SK-N-SH treated with all-trans-retinoic acid at 6 μM for 48 hours (cell line): ENCODE measurements at regions not wholly inside any gene's neighbourhood (a gene's known extent, or its start where the extent isn't known, plus 50 kb on each side); places are given as distances from the start of the nearest gene placed in this dataset.

ENCODE experiments used
- CREB5 ChIP-seq: fragments of 250-450 bp; sonication (Bioruptor Pico); IDR thresholded peaks from 2 replicates; pipeline ENCODE4 v1.5.1; 2020; ENCODE audit warnings: low read depth, mild to moderate bottlenecking, moderate library complexity
- OSR1 ChIP-seq: fragments of 250-450 bp; sonication (Bioruptor Pico); IDR thresholded peaks from 2 replicates; pipeline ENCODE4 v1.8.0; 2022; ENCODE audit warnings: moderate library complexity, mild to moderate bottlenecking, inconsistent platforms
- PATZ1 ChIP-seq: fragments of 250-450 bp; sonication (Bioruptor Pico); IDR thresholded peaks from 2 replicates; pipeline ENCODE4 v1.8.0; 2020; ENCODE audit warnings: mild to moderate bottlenecking, moderate library complexity, borderline replicate concordance
- RARB ChIP-seq: fragments of 250-450 bp; sonication (Bioruptor Pico); IDR thresholded peaks from 2 replicates; pipeline ENCODE4 v1.8.0; 2021; ENCODE audit warnings: mild to moderate bottlenecking, moderate library complexity
- TCF4 ChIP-seq: fragments of 250-450 bp; sonication (Bioruptor Pico); IDR thresholded peaks from 2 replicates; pipeline ENCODE4 v1.8.0; 2021; ENCODE audit warnings: mild to moderate bottlenecking, moderate library complexity, borderline replicate concordance
- TOX ChIP-seq: fragments of 250-450 bp; sonication (Bioruptor Pico); IDR thresholded peaks from 2 replicates; pipeline ENCODE4 v1.8.0; 2021; ENCODE audit warnings: mild to moderate bottlenecking, moderate library complexity, borderline replicate concordance
- TSHZ2 ChIP-seq: fragments of 250-450 bp; sonication (Bioruptor Pico); IDR thresholded peaks from 2 replicates; pipeline ENCODE4 v1.5.0; 2020; ENCODE audit warnings: mild to moderate bottlenecking, moderate library complexity
- ZFP3 ChIP-seq: fragments of 250-450 bp; sonication (Bioruptor Pico); IDR thresholded peaks from 2 replicates; pipeline ENCODE4 v1.5.0; 2020; ENCODE audit warnings: mild to moderate bottlenecking, moderate library complexity
- ZNF8 ChIP-seq: fragments of 450-650 bp; formaldehyde crosslinking; IDR thresholded peaks from 2 replicates; pipeline ENCODE4 v1.5.0; 2020; ENCODE audit warnings: mild to moderate bottlenecking, moderate library complexity

- TF ChIP-seq ZFP3 (CRISPR knock-in tag) (no peak), OSR1 (CRISPR knock-in tag) (no peak), TCF4 (CRISPR knock-in tag) (no peak), PATZ1 (CRISPR knock-in tag) (no peak), TSHZ2 (CRISPR knock-in tag) (no peak), CREB5 (no peak), ZNF8 (CRISPR knock-in tag) (no peak), RARB (no peak), TOX (CRISPR knock-in tag) (no peak)
Observed at GRCh38 chr2:122542236-122542635, 786.8 kb downstream of the TSN start.
